Upper lobe of left lung (tissue), 6 donors: ENCODE measurements at regions not wholly inside any gene's neighbourhood (a gene's known extent, or its start where the extent isn't known, plus 50 kb on each side); places are given as distances from the start of the nearest gene placed in this dataset.
A peak's percentile ranks its signal among the peaks of the same experiment; 100 is the strongest.
"Not testable (repeated sequence)": the region's sequence is repeated elsewhere in the genome, so short reads cannot be mapped to it uniquely, and the experiment has no call there.

Source experiments
- ATAC-seq, 2 donors: fragments of 200-7000 bp; cut with Tn5 transposase; one replicate each; pipeline ENCODE4 v1.9.1; 2022; ENCODE audit warnings: mild to moderate bottlenecking in 2 of 2, moderate library complexity in 2 of 2; ENCODE audit not compliant: low FRiP score in 2 of 2
- DNase-seq, 2 donors: peaks; one replicate each; pipeline ENCODE4 v3.0.0-alpha.2; 2019 to 2020
- H3K27ac ChIP-seq, 4 donors: fragments of 200-600 bp; sonication (generic); one replicate each; pipeline ENCODE4 v1.5.1; 2016 to 2019
- H3K27me3 ChIP-seq, 4 donors: fragments of 200-600 bp; sonication (generic); one replicate each; pipeline ENCODE4 v1.5.1; 2017 to 2019
- H3K36me3 ChIP-seq, 4 donors: fragments of 200-600 bp; sonication (generic); one replicate each; pipeline ENCODE4 v1.5.1; 2016 to 2019
- H3K4me1 ChIP-seq, 4 donors: fragments of 200-600 bp; sonication (generic); one replicate each; pipeline ENCODE4 v1.5.1; 2018 to 2019
- H3K4me3 ChIP-seq, 4 donors: fragments of 200-600 bp; sonication (generic); one replicate each; pipeline ENCODE4 v1.5.1; 2017 to 2019; ENCODE audit warnings: mild to moderate bottlenecking in 2 of 4, moderate library complexity in 1 of 4
- H3K9me3 ChIP-seq, 4 donors: fragments of 200-600 bp; sonication (generic); one replicate each; pipeline ENCODE4 v1.5.1; 2018 to 2019
- CTCF ChIP-seq, 6 experiments: fragments of 450-650 bp in 4 of 6; fragments of 200-600 bp in 2 of 6; sonication (generic) in 2 of 6; IDR thresholded peaks; one replicate each; pipeline ENCODE4 v1.5.1; 2016 to 2019; ENCODE audit warnings: antibody characterized with exemption in 6 of 6
- EP300 ChIP-seq, 4 donors: sonication (generic); formaldehyde crosslinking; IDR thresholded peaks; one replicate each; pipeline ENCODE4 v1.5.1; 2017; ENCODE audit warnings: antibody characterized with exemption in 4 of 4, control low read depth in 2 of 4
- POLR2A ChIP-seq, 4 donors: fragments of 450-650 bp; IDR thresholded peaks; one replicate each; pipeline ENCODE4 v1.5.1; 2016 to 2017; ENCODE audit warnings: antibody characterized with exemption in 4 of 4, mild to moderate bottlenecking in 2 of 4
- POLR2AphosphoS5 ChIP-seq, 2 donors: sonication (generic); formaldehyde crosslinking; IDR thresholded peaks; one replicate each; pipeline ENCODE4 v1.5.1; 2017; ENCODE audit warnings: antibody characterized with exemption in 2 of 2
- WGBS, 2 donors: methylation state at CpG; one replicate each; pipeline ENCODE4 v1.1.5; 2017 to 2018; 5-methylcytosine and 5-hydroxymethylcytosine counted together
- donor health status: DM: no; HTN: no; CAD: no; lungs with moderate emphysema.
- donor health status: DM: no; HTN: yes; CAD: no; lungs with severe emphysema.

DNA sequence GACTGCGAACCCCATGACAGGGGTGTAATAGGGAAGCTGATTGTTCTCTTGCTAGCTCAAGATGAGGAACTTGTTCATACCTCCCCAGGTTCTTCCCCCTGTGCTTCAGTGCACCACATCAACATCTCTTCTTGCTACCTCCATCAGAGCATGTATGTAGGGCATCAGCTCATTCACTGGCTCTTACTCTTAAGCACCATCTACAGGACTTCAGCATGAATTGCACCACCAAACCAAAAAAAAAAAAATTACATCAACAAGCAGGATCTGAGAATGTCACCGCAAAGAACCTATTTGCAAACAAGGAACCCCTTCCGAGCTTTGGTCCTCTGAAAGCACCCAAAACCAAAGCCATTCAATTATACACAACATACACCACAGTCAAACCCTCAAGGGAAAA, 2226.5 kb upstream of the RAG2 start:
- DNase-seq (no peak), ATAC-seq (no peak)
- 77 to 87% methylated on average over 3 of the region's 3 CpGs for WGBS, 2 donors
- Histone ChIP-seq H3K4me3 (no peak overlapping the region), H3K27ac (no peak overlapping the region), H3K4me1 (no peaks in the 10 kb centered on the region), H3K36me3 (no peaks in the 10 kb centered on the region), H3K9me3 (peaks cover 0 to 6% (median 0%) of the 10 kb centered on the region in 4 donors), H3K27me3 (no peaks in the 10 kb centered on the region)
- TF ChIP-seq EP300 (IDR thresholded peaks at IDR 0.05) (no peak), POLR2A (IDR thresholded peaks at IDR 0.05) (no peak), CTCF (IDR thresholded peaks at IDR 0.05) (no peak), POLR2AphosphoS5 (IDR thresholded peaks at IDR 0.05) (no peak)

DNA sequence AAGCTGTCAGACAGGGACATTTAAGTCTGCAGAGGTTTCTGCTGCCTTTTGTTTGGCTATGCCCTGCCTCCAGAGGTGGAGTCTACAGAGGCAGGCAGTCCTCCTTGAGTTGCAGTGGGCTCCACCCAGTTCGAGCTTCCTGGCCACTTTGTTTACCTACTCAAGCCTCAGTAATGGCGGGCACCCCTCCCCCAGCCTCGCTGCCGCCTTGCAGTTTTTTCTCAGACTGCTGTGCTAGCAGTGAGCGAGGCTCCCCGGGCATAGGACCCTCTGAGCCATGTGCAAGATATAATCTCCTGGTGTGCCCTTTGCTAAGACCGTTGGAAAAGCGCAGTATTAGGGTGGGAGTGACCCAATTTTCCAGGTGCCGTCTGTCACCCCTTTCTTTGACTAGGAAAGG, 2223.8 kb upstream of the RAG2 start:
- not testable (repeated sequence) for H3K9me3 ChIP-seq, H3K36me3 ChIP-seq, H3K27ac ChIP-seq, ATAC-seq, H3K4me3 ChIP-seq, H3K4me1 ChIP-seq, H3K27me3 ChIP-seq
- peak in 1 of 2 donors; percentile 20 for DNase-seq
- 86 to 89% methylated on average over 9 of the region's 9 CpGs for WGBS, 2 donors

GRCh38 chr11:38819981-38820380, 2221.9 kb upstream of the RAG2 start:
- WGBS, 2 donors, result 59 to 75% methylated on average over 1 of the region's 1 CpG
- no peak for ATAC-seq
- no peak for TF ChIP-seq CTCF (IDR thresholded peaks at IDR 0.05)
- no peak for TF ChIP-seq EP300 (IDR thresholded peaks at IDR 0.05)
- TF ChIP-seq POLR2A (IDR thresholded peaks at IDR 0.05), result no peak

DNA sequence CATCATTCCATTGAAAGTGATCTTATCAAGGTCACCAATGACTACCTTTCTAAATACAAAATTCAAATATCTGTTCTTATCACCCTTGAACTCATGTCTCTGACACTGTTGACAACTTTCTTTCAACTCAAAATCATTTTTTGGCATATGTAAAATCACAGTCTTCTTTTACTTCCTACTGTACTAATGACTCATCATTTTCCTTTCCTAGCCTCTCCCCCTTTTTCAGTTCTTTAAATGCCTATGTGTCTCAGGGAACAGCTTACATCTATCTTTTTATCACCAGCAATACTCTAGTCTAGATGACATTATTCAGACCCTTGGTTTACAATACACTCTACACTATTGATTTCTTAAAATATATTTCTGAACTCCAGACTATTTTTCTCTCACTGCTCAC, 2220.7 kb upstream of the RAG2 start:
- Histone ChIP-seq H3K9me3 (no peaks in the 10 kb centered on the region), H3K4me1 (no peaks in the 10 kb centered on the region), H3K36me3 (no peaks in the 10 kb centered on the region), H3K27ac (no peak overlapping the region), H3K4me3 (no peak overlapping the region), H3K27me3 (no peaks in the 10 kb centered on the region)
- no peak for ATAC-seq
- no peak for DNase-seq
- TF ChIP-seq EP300 (IDR thresholded peaks at IDR 0.05) (no peak), CTCF (IDR thresholded peaks at IDR 0.05) (no peak), POLR2AphosphoS5 (IDR thresholded peaks at IDR 0.05) (no peak), POLR2A (IDR thresholded peaks at IDR 0.05) (no peak)

More at GRCh38 chr11:38819981-38820380, 2221.9 kb upstream of the RAG2 start:
- Histone ChIP-seq H3K4me3 (no peak overlapping the region), H3K9me3 (no peaks in the 10 kb centered on the region), H3K27ac (no peak overlapping the region), H3K36me3 (no peaks in the 10 kb centered on the region), H3K27me3 (no peaks in the 10 kb centered on the region), H3K4me1 (no peaks in the 10 kb centered on the region)
- no peak for DNase-seq

GRCh38 chr11:38814670-38815069, 2216.6 kb upstream of the RAG2 start:
- 88 to 95% methylated on average over 4 of the region's 4 CpGs for WGBS, 2 donors
- Histone ChIP-seq H3K27me3 (no peaks in the 10 kb centered on the region), H3K4me1 (no peaks in the 10 kb centered on the region), H3K27ac (no peak overlapping the region), H3K36me3 (no peaks in the 10 kb centered on the region), H3K9me3 (no peaks in the 10 kb centered on the region), H3K4me3 (no peak overlapping the region)
- TF ChIP-seq CTCF (IDR thresholded peaks at IDR 0.05) (no peak), POLR2A (IDR thresholded peaks at IDR 0.05) (no peak), POLR2AphosphoS5 (IDR thresholded peaks at IDR 0.05) (no peak), EP300 (IDR thresholded peaks at IDR 0.05) (no peak)
- DNase-seq (no peak), ATAC-seq (no peak)
